Mesenchymal stem cell (in vitro differentiated cells and primary cell): ENCODE measurements at regions not wholly inside any gene's neighbourhood (a gene's known extent, or its start where the extent isn't known, plus 50 kb on each side); places are given as distances from the start of the nearest gene placed in this dataset.

Source experiments
- DNase-seq: peaks from one replicate; pipeline ENCODE4 v3.0.0-alpha.2; 2013
- H2AFZ ChIP-seq: one replicate; pipeline ENCODE4 v1.6.1; 2013; ENCODE audit warnings: low read depth, mild to moderate bottlenecking, control low read depth, inconsistent platforms, low read length, moderate library complexity
- H2AK5ac ChIP-seq: 2 replicates; pipeline ENCODE4 v1.6.1; 2013; ENCODE audit warnings: low read length, moderate library complexity, mild to moderate bottlenecking, inconsistent platforms; ENCODE audit not compliant: severe bottlenecking
- H2BK120ac ChIP-seq: one replicate; pipeline ENCODE4 v1.6.1; 2013; ENCODE audit warnings: low read depth, mild to moderate bottlenecking, inconsistent platforms, low read length, moderate library complexity
- H2BK12ac ChIP-seq, 2 experiments: one replicate each; pipeline ENCODE4 v1.6.1; 2013; ENCODE audit warnings: inconsistent platforms in 2 of 2, low read length in 2 of 2, mild to moderate bottlenecking in 2 of 2, moderate library complexity in 2 of 2, control low read depth in 1 of 2
- H2BK15ac ChIP-seq: one replicate; pipeline ENCODE4 v1.6.1; 2013; ENCODE audit warnings: mild to moderate bottlenecking, low read depth, inconsistent platforms; ENCODE audit not compliant: poor library complexity, severe bottlenecking
- H2BK5ac ChIP-seq: 2 replicates; pipeline ENCODE4 v1.6.1; 2013; ENCODE audit warnings: low read depth, mild to moderate bottlenecking, low read length, control low read depth, inconsistent platforms; ENCODE audit not compliant: poor library complexity, severe bottlenecking
- H3K14ac ChIP-seq, 2 experiments: one replicate each; pipeline ENCODE4 v1.6.1; 2013; ENCODE audit warnings: inconsistent platforms in 2 of 2, low read length in 2 of 2, control low read depth in 1 of 2, mild to moderate bottlenecking in 1 of 2, moderate library complexity in 1 of 2
- H3K18ac ChIP-seq, 2 experiments: one replicate each; pipeline ENCODE4 v1.6.1; 2013; ENCODE audit warnings: inconsistent platforms in 2 of 2, low read length in 2 of 2, control low read depth in 1 of 2, low read depth in 1 of 2, mild to moderate bottlenecking in 1 of 2
- H3K23ac ChIP-seq, 2 experiments: one replicate each; pipeline ENCODE4 v1.6.1; 2013; ENCODE audit warnings: inconsistent platforms in 2 of 2, low read length in 2 of 2, mild to moderate bottlenecking in 2 of 2, moderate library complexity in 2 of 2, control low read depth in 1 of 2
- H3K27ac ChIP-seq: 2 replicates; pipeline ENCODE4 v1.5.1; 2013; ENCODE audit warnings: mild to moderate bottlenecking, moderate library complexity, low read length, control low read depth, inconsistent platforms; ENCODE audit not compliant: poor library complexity, severe bottlenecking
- H3K27me3 ChIP-seq, 2 experiments: 2 replicates each; pipeline versions ENCODE4 v1.6.1 to v1.7.0; 2013; ENCODE audit warnings: low read length in 2 of 2, mild to moderate bottlenecking in 2 of 2, moderate library complexity in 2 of 2, control low read depth in 1 of 2, inconsistent platforms in 1 of 2; ENCODE audit not compliant: control insufficient read depth in 1 of 2, insufficient read depth in 1 of 2
- H3K36me3 ChIP-seq, 2 experiments: 2 replicates each; pipeline versions ENCODE4 v1.6.1 to v1.7.0; 2013; ENCODE audit warnings: low read length in 2 of 2, control low read depth in 1 of 2, inconsistent platforms in 1 of 2, low read depth in 1 of 2, mild to moderate bottlenecking in 1 of 2; ENCODE audit not compliant: insufficient read depth in 2 of 2, control insufficient read depth in 1 of 2
- H3K4ac ChIP-seq, 2 experiments: one replicate each; pipeline ENCODE4 v1.6.1; 2013; ENCODE audit warnings: inconsistent platforms in 2 of 2, low read length in 2 of 2, mild to moderate bottlenecking in 2 of 2, moderate library complexity in 2 of 2, control low read depth in 1 of 2, low read depth in 1 of 2
- H3K4me1 ChIP-seq: 2 replicates; pipeline ENCODE4 v1.6.1; 2013; ENCODE audit warnings: low read depth, low read length, control low read depth; ENCODE audit not compliant: control insufficient read depth, insufficient read depth
- H3K4me2 ChIP-seq: 2 replicates; pipeline ENCODE4 v1.6.1; 2013; ENCODE audit warnings: low read length, mild to moderate bottlenecking, inconsistent platforms; ENCODE audit not compliant: poor library complexity, severe bottlenecking
- H3K4me3 ChIP-seq, 2 experiments: 2 replicates each; pipeline versions ENCODE4 v1.5.1 to v1.7.0; 2013; ENCODE audit warnings: low read length in 2 of 2, mild to moderate bottlenecking in 2 of 2, control low read depth in 1 of 2, low read depth in 1 of 2; ENCODE audit not compliant: insufficient read depth in 1 of 2
- H3K79me1 ChIP-seq: replicated peaks from 2 replicates; pipeline ENCODE4 v1.6.1; 2013; ENCODE audit warnings: mild to moderate bottlenecking, control low read depth, low read length, inconsistent platforms; ENCODE audit not compliant: poor library complexity, severe bottlenecking
- H3K9ac ChIP-seq: 2 replicates; pipeline ENCODE4 v1.7.0; 2013; ENCODE audit warnings: mild to moderate bottlenecking, low read length, moderate library complexity
- H3K9me3 ChIP-seq: 2 replicates; pipeline ENCODE4 v1.7.0; 2013; ENCODE audit warnings: mild to moderate bottlenecking, low read length; ENCODE audit not compliant: control insufficient read depth
- H4K8ac ChIP-seq: one replicate; pipeline ENCODE4 v1.6.1; 2013; ENCODE audit warnings: inconsistent platforms, mild to moderate bottlenecking, low read length, moderate library complexity
- H4K91ac ChIP-seq: one replicate; pipeline ENCODE4 v1.6.1; 2013; ENCODE audit warnings: mild to moderate bottlenecking, low read length, inconsistent platforms
- WGBS: methylation state at CpG from one replicate; pipeline ENCODE4 v1.1.7; 2013; ENCODE audit warnings: mixed read lengths; 5-methylcytosine and 5-hydroxymethylcytosine counted together

DNA sequence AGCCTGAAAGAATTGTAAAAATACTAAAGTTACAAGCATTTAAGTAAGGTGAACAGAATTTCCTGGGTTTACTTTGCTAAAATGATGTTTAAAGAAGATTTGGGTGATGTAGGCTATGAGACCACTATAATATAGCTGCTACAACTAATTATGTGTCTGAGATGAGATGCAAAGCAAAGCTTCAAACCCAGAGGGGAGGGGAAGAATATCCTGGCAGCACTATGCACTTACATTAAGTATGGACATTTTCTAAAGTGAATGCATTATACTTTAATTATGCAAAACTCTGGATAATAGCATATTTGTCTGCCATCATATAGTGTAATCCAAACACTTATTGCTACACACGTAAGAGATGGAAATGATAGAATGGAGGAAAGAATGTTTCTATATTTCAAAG, 1003.7 kb downstream of the GALC start:
- Histone ChIP-seq H3K9ac (no peak overlapping the region), H3K14ac (no peak overlapping the region), H2AK5ac (no peak overlapping the region), H4K8ac (no peak overlapping the region), H3K27me3 (no peaks in the 10 kb centered on the region), H3K4ac (no peak overlapping the region), H3K79me1 (no peaks in the 10 kb centered on the region), H2BK12ac (no peak overlapping the region), H2BK120ac (no peak overlapping the region), H3K4me2 (no peak overlapping the region), H3K23ac (no peak overlapping the region), H3K4me3 (no peak overlapping the region), H3K18ac (no peak overlapping the region), H3K9me3 (no peaks in the 10 kb centered on the region), H2BK5ac (no peak overlapping the region), H3K27ac (no peak overlapping the region), H4K91ac (no peak overlapping the region), H2BK15ac (no peak overlapping the region), H3K4me1 (no peaks in the 10 kb centered on the region), H3K36me3 (no peaks in the 10 kb centered on the region), H2AFZ (no peak overlapping the region)
- no CpG with 5 or more reads among the region's 1 CpG for WGBS
- DNase-seq = no peak

GRCh38 chr14:86987966-86988365, 1005.0 kb downstream of the GALC start:
- no peak overlapping the region for H2BK12ac ChIP-seq
- no peak overlapping the region for H3K4me3 ChIP-seq
- H2AFZ ChIP-seq = no peak overlapping the region
- 57% methylated on average over 3 of the region's 3 CpGs for WGBS
- no peak overlapping the region for H3K9ac ChIP-seq
- H3K18ac ChIP-seq = no peak overlapping the region
- no peak overlapping the region for H3K27ac ChIP-seq
- H3K79me1 ChIP-seq = no peaks in the 10 kb centered on the region
- H2BK15ac ChIP-seq = no peak overlapping the region
- H2AK5ac ChIP-seq = no peak overlapping the region
- H3K36me3 ChIP-seq = no peaks in the 10 kb centered on the region
- H3K27me3 ChIP-seq = no peaks in the 10 kb centered on the region
- H2BK120ac ChIP-seq = no peak overlapping the region
- H3K4me2 ChIP-seq = no peak overlapping the region
- no peaks in the 10 kb centered on the region for H3K4me1 ChIP-seq
- H4K8ac ChIP-seq = no peak overlapping the region
- H3K23ac ChIP-seq = no peak overlapping the region
- H2BK5ac ChIP-seq = no peak overlapping the region
- no peak overlapping the region for H3K14ac ChIP-seq
- peak; percentile 4 for DNase-seq
- no peak overlapping the region for H3K4ac ChIP-seq
- no peaks in the 10 kb centered on the region for H3K9me3 ChIP-seq
- no peak overlapping the region for H4K91ac ChIP-seq

DNA sequence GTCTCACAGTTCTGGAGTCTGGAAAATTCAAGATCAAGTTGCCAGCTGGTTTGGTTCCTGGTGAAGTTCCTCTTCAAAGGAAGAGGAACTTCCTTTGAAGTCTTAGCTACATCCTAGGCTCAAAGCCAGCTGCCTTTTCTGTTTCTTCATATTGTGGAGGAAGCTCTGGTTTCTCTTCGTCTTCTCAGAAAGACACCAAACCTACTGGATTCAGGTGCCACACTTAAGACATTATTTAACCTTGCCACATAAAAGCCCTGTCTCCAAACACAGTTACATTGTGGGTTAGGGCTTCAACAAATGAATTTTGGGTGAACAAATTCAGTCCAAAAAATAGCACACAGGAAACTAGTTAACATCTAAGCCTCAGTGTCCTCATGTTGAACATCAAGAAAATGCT, 1019.8 kb downstream of the GALC start:
- no peak overlapping the region for H3K23ac ChIP-seq
- H3K9me3 ChIP-seq = peaks cover 30% of the 10 kb centered on the region
- 71% methylated on average over 1 of the region's 1 CpG for WGBS

DNA sequence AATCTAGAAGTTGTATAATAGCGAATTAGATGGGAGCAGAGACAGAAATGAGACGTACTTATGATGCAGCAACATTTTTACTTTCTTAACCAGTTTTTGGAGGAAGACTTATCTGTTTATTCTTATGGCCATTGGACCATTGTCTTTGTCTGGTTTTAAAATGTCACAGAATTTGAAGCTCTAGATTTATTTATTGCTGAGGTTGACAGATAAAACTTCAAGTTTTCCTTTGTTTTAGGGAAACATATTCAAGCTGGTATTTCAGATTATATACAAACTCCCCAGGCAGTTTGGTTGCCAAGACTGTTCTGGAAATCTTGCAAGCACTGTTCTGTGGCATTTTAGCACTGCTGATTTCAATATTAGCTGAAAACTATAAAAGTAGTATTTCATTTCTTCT, 1021.7 kb downstream of the GALC start:
- Histone ChIP-seq H3K9me3 (peaks cover 25% of the 10 kb centered on the region), H2AK5ac (no peak overlapping the region), H3K4ac (no peak overlapping the region), H3K27me3 (no peaks in the 10 kb centered on the region), H2BK12ac (no peak overlapping the region), H2AFZ (no peak overlapping the region), H3K27ac (no peak overlapping the region), H3K79me1 (no peaks in the 10 kb centered on the region), H3K36me3 (no peaks in the 10 kb centered on the region), H4K91ac (no peak overlapping the region), H3K23ac (no peak overlapping the region), H2BK15ac (no peak overlapping the region), H3K4me2 (no peak overlapping the region), H2BK120ac (no peak overlapping the region), H3K4me1 (no peaks in the 10 kb centered on the region), H3K14ac (no peak overlapping the region), H4K8ac (no peak overlapping the region), H3K4me3 (no peak overlapping the region), H3K9ac (no peak overlapping the region), H3K18ac (no peak overlapping the region), H2BK5ac (no peak overlapping the region)
- no peak for DNase-seq
- 95% methylated on average over 2 of the region's 2 CpGs for WGBS

More for the DNA sequence above, 1019.8 kb downstream of the GALC start:
- Histone ChIP-seq H3K36me3 (no peaks in the 10 kb centered on the region), H3K4ac (no peak overlapping the region), H3K18ac (no peak overlapping the region), H2AFZ (no peak overlapping the region), H3K79me1 (no peaks in the 10 kb centered on the region), H2AK5ac (no peak overlapping the region), H3K27ac (no peak overlapping the region), H4K91ac (no peak overlapping the region), H3K9ac (no peak overlapping the region), H3K4me1 (no peaks in the 10 kb centered on the region), H3K4me3 (no peak overlapping the region), H2BK15ac (no peak overlapping the region), H2BK120ac (no peak overlapping the region), H3K27me3 (no peaks in the 10 kb centered on the region), H3K4me2 (no peak overlapping the region), H3K14ac (no peak overlapping the region), H2BK5ac (no peak overlapping the region), H4K8ac (no peak overlapping the region), H2BK12ac (no peak overlapping the region)
- no peak for DNase-seq
